Endothelial cell of umbilical vein (primary cell): ENCODE measurements at regions not wholly inside any gene's neighbourhood (a gene's known extent, or its start where the extent isn't known, plus 50 kb on each side); places are given as distances from the start of the nearest gene placed in this dataset.

Experiments
- BruUV-seq: library from RNA; stranded (reverse); fragments of 400-500 nt; replicated peaks from 2 replicates; lab custom pipeline; 2021; lab: Mats Ljungman, UMichigan
- CTCF ChIA-PET: fragments of 300-600, 350-600 bp; sonication (Branson Sonifier 250); formaldehyde crosslinking; loops from one replicate; lab custom pipeline; 2021; ENCODE audit warnings: antibody characterized with exemption, inconsistent platforms; lab: Charles Lee
- POLR2A ChIA-PET: fragments of 300-600, 350-600 bp; sonication (Branson Sonifier 250); formaldehyde crosslinking; loops from one replicate; lab custom pipeline; 2021; ENCODE audit warnings: antibody characterized with exemption, inconsistent platforms; lab: Charles Lee
- DNase-seq: peaks from one replicate; pipeline ENCODE4 v3.0.0-alpha.2; 2011; ENCODE audit warnings: low read depth, low spot score
- FAIRE-seq: peaks from 2 replicates; lab custom pipeline; 2011; peaks lifted over from hg19 to GRCh38; lab: Jason Lieb, UNC
- H2AFZ ChIP-seq: 2 replicates; pipeline ENCODE4 v1.6.0; 2012; ENCODE audit warnings: low read depth, low read length, control low read depth, inconsistent platforms
- H3K27ac ChIP-seq: 2 replicates; pipeline ENCODE4 v1.5.1; 2011; ENCODE audit warnings: low read depth, mild to moderate bottlenecking, control low read depth, low read length, moderate library complexity; ENCODE audit not compliant: insufficient read depth
- H3K27me3 ChIP-seq, 2 experiments: 2 replicates each; pipeline versions ENCODE4 v1.6.0 to v1.6.1; 2011; ENCODE audit warnings: low read length in 2 of 2, mixed read lengths in 1 of 2; ENCODE audit not compliant: control insufficient read depth in 2 of 2, insufficient read depth in 2 of 2
- H3K36me3 ChIP-seq, 2 experiments: 2 replicates in 1 of 2; 3 replicates in 1 of 2; pipeline ENCODE4 v1.5.1; 2011; ENCODE audit warnings: low read length in 2 of 2, mild to moderate bottlenecking in 1 of 2, moderate library complexity in 1 of 2; ENCODE audit not compliant: control insufficient read depth in 2 of 2, insufficient read depth in 2 of 2; ENCODE audit errors: extremely low read depth in 1 of 2
- H3K4me1 ChIP-seq: 3 replicates; pipeline ENCODE4 v1.5.1; 2011; ENCODE audit warnings: mild to moderate bottlenecking, low read length; ENCODE audit not compliant: control insufficient read depth, insufficient read depth; ENCODE audit errors: extremely low read depth
- H3K4me2 ChIP-seq: 2 replicates; pipeline ENCODE4 v1.6.1; 2011; ENCODE audit warnings: low read length, control low read depth, mixed read lengths; ENCODE audit not compliant: insufficient read depth
- H3K4me3 ChIP-seq, 3 experiments: fragments of 200-600 bp in 1 of 3; sonication (generic), shearing (Covaris generic) in 1 of 3; replicated peaks in 1 of 3; 2 replicates each; pipeline ENCODE4 v1.5.1; 2011 to 2016; ENCODE audit warnings: control low read depth in 3 of 3, low read length in 3 of 3, mild to moderate bottlenecking in 2 of 3, inconsistent platforms in 1 of 3, low read depth in 1 of 3, moderate library complexity in 1 of 3; ENCODE audit not compliant: insufficient read depth in 1 of 3
- H3K79me2 ChIP-seq: 2 replicates; pipeline ENCODE4 v1.6.0; 2012; ENCODE audit warnings: low read length, inconsistent platforms; ENCODE audit not compliant: control insufficient read depth, insufficient read depth
- H3K9ac ChIP-seq: replicated peaks from 2 replicates; pipeline ENCODE3; 2011; ENCODE audit warnings: low read length, control low read depth; ENCODE audit not compliant: insufficient read depth; ENCODE audit errors: extremely low read depth
- H3K9me1 ChIP-seq: replicated peaks from 3 replicates; pipeline ENCODE4 v1.6.0; 2011; ENCODE audit warnings: mild to moderate bottlenecking, low read length; ENCODE audit not compliant: control insufficient read depth, insufficient read depth; ENCODE audit errors: extremely low read depth
- H3K9me3 ChIP-seq: replicated peaks from 2 replicates; pipeline ENCODE4 v1.5.1; 2012; ENCODE audit warnings: low read length, inconsistent platforms; ENCODE audit not compliant: control insufficient read depth, insufficient read depth
- H4K20me1 ChIP-seq: replicated peaks from 2 replicates; pipeline ENCODE3; 2011; ENCODE audit warnings: mild to moderate bottlenecking, low read length; ENCODE audit not compliant: control insufficient read depth, insufficient read depth; ENCODE audit errors: extremely low read depth
- CTCF ChIP-seq, 2 donors: IDR thresholded peaks; 1 replicate in 1 of 2; 2 replicates in 1 of 2; pipeline ENCODE4 v1.5.1; 2011; ENCODE audit warnings: low read length in 2 of 2, mild to moderate bottlenecking in 2 of 2, moderate library complexity in 2 of 2, control low read depth in 1 of 2, inconsistent platforms in 1 of 2, low read depth in 1 of 2; ENCODE audit not compliant: insufficient read depth in 1 of 2; ENCODE audit errors: extremely low read depth in 1 of 2
- EZH2 ChIP-seq: IDR thresholded peaks from 2 replicates; pipeline ENCODE4 v1.6.1; 2012; ENCODE audit warnings: borderline replicate concordance, low read depth, mild to moderate bottlenecking, moderate library complexity, low read length, inconsistent platforms; ENCODE audit not compliant: severe bottlenecking
- FOS ChIP-seq: IDR thresholded peaks from 2 replicates; pipeline ENCODE4 v1.6.1; 2011; ENCODE audit warnings: mild to moderate bottlenecking, low read length, moderate library complexity, borderline replicate concordance; ENCODE audit not compliant: insufficient read depth
- GATA2 ChIP-seq: IDR thresholded peaks from 2 replicates; pipeline ENCODE4 v1.7.0; 2011; ENCODE audit warnings: low read depth, mild to moderate bottlenecking, moderate library complexity, mixed read lengths, low read length; ENCODE audit not compliant: insufficient read length, insufficient read depth
- JUN ChIP-seq: IDR thresholded peaks from 2 replicates; pipeline ENCODE4 v1.6.1; 2011; ENCODE audit warnings: borderline replicate concordance, low read depth; ENCODE audit not compliant: insufficient read length, insufficient read depth
- MAX ChIP-seq: IDR thresholded peaks from 2 replicates; pipeline ENCODE4 v1.6.1; 2011; ENCODE audit not compliant: insufficient read depth, insufficient read length
- MYC ChIP-seq: IDR thresholded peaks from one replicate; pipeline ENCODE4 v1.6.1; 2011; ENCODE audit warnings: mild to moderate bottlenecking, low read depth, low read length
- POLR2A ChIP-seq: IDR thresholded peaks from 2 replicates; pipeline ENCODE4 v1.6.1; 2012; ENCODE audit warnings: low read depth, mild to moderate bottlenecking, control low read depth, low read length
- POLR2AphosphoS5 ChIP-seq: IDR thresholded peaks from 2 replicates; pipeline ENCODE4 v1.6.1; 2012; ENCODE audit warnings: low read depth, mild to moderate bottlenecking, control low read depth, low read length, moderate library complexity; ENCODE audit not compliant: insufficient read depth
- dilution Hi-C: fragments of 300-500 bp; cut with MboI; formaldehyde crosslinking; loops from one replicate; pipeline ENCODE4 v1.15.0; 2019; ENCODE audit warnings: low sequenced_read_pairs; ENCODE audit not compliant: extremely low pct_ligation_motif_present
- intact Hi-C: fragments of 100-400 bp; cut with micrococcal nuclease; formaldehyde crosslinking; loops from one replicate; pipeline ENCODE4 v1.10.0; 2022

- intact Hi-C loops = no loop called here
- Histone ChIP-seq H3K27me3 (no peaks in the 10 kb centered on the region), H3K4me1 (no peaks in the 10 kb centered on the region), H3K9me1 (no peaks in the 10 kb centered on the region), H2AFZ (no peak overlapping the region), H3K36me3 (no peaks in the 10 kb centered on the region), H3K9me3 (no peaks in the 10 kb centered on the region), H3K79me2 (no peaks in the 10 kb centered on the region), H3K4me3 (no peak overlapping the region), H3K9ac (no peak overlapping the region), H3K4me2 (no peak overlapping the region), H4K20me1 (no peaks in the 10 kb centered on the region), H3K27ac (no peak overlapping the region)
- POLR2A ChIA-PET = no interaction called here
- CTCF ChIA-PET = no interaction called here
- BruUV-seq = no TSS peak
- FAIRE-seq (no peak), DNase-seq (no peak)
- TF ChIP-seq GATA2 = no peak
- TF ChIP-seq FOS = no peak
- no peak for TF ChIP-seq CTCF (IDR thresholded peaks at IDR 0.05; ENCODE audit: extremely low read depth in 1 of 2, insufficient read depth in 1 of 2, low read depth in 1 of 2, low read length in 2 of 2)
- TF ChIP-seq MYC = no peak
- TF ChIP-seq MAX = no peak
- TF ChIP-seq EZH2 = no peak
- no peak for TF ChIP-seq POLR2AphosphoS5
- no peak for TF ChIP-seq POLR2A
- no peak for TF ChIP-seq JUN
- dilution Hi-C loops = no loop called here
These were observed 714.9 kb downstream of the LUZP2 start for GRCh38 chr11:25211635-25212254.
